B cell (primary cell): ENCODE measurements at regions not wholly inside any gene's neighbourhood (a gene's known extent, or its start where the extent isn't known, plus 50 kb on each side); places are given as distances from the start of the nearest gene placed in this dataset.
A peak's percentile ranks its signal among the peaks of the same experiment; 100 is the strongest.

Source experiments
- ATAC-seq: fragments of 200-7000 bp; cut with Tn5 transposase; one replicate; pipeline ENCODE4 v1.10.0; 2021; ENCODE audit warnings: low read depth, mild to moderate bottlenecking, moderate number of reproducible peaks, moderate library complexity
- CTCF ChIA-PET: fragments of 350-600 bp; sonication (Branson Sonifier 250); formaldehyde crosslinking; loops from one replicate; lab custom pipeline; 2021; ENCODE audit warnings: antibody characterized with exemption, inconsistent platforms; lab: Charles Lee
- POLR2A ChIA-PET: fragments of 350-600 bp; sonication (Branson Sonifier 250); formaldehyde crosslinking; loops from one replicate; lab custom pipeline; 2021; ENCODE audit warnings: antibody characterized with exemption; lab: Charles Lee
- DNase-seq: peaks from one replicate; pipeline ENCODE4 v3.0.0; 2013
- H2AFZ ChIP-seq: 2 replicates; pipeline ENCODE4 v1.6.1; 2012; ENCODE audit warnings: mild to moderate bottlenecking, low read depth, low read length; ENCODE audit not compliant: insufficient read depth, poor library complexity, severe bottlenecking
- H3K27ac ChIP-seq, 2 donors: 1 replicate in 1 of 2; 2 replicates in 1 of 2; pipeline ENCODE4 v1.5.1; 2012 to 2013; ENCODE audit warnings: low read length in 2 of 2, mild to moderate bottlenecking in 2 of 2, moderate library complexity in 1 of 2
- H3K27me3 ChIP-seq, 4 experiments: fragments of 200-600 bp in 1 of 4; sonication (generic) in 1 of 4; replicated peaks in 1 of 4; 1 replicate in 2 of 4; 2 replicates in 2 of 4; pipeline versions ENCODE4 v1.6.1 to v1.7.0; 2013 to 2016; ENCODE audit warnings: low read length in 3 of 4, mild to moderate bottlenecking in 2 of 4, mixed read lengths in 1 of 4, moderate library complexity in 1 of 4; ENCODE audit not compliant: insufficient read depth in 4 of 4, control insufficient read depth in 3 of 4; ENCODE audit errors: control extremely low read depth in 1 of 4
- H3K36me3 ChIP-seq, 2 experiments: replicated peaks in 1 of 2; 1 replicate in 1 of 2; 2 replicates in 1 of 2; pipeline versions ENCODE4 v1.6.1 to v1.7.1; 2013; ENCODE audit warnings: low read length in 1 of 2; ENCODE audit not compliant: insufficient read depth in 2 of 2, control insufficient read depth in 1 of 2; ENCODE audit errors: control extremely low read depth in 1 of 2, extremely low read depth in 1 of 2
- H3K4me1 ChIP-seq, 2 donors: fragments of 200-600 bp in 1 of 2; sonication (generic) in 1 of 2; 1 replicate in 1 of 2; 2 replicates in 1 of 2; pipeline versions ENCODE4 v1.5.1 to v1.6.1; 2013 to 2017; ENCODE audit warnings: low read length in 2 of 2; ENCODE audit not compliant: control insufficient read depth in 2 of 2, insufficient read depth in 2 of 2
- H3K4me2 ChIP-seq: replicated peaks from 2 replicates; pipeline ENCODE3; 2012; ENCODE audit warnings: mild to moderate bottlenecking, low read depth, low read length; ENCODE audit not compliant: poor library complexity, severe bottlenecking
- H3K4me3 ChIP-seq, 5 experiments: fragments of 200-600 bp in 1 of 5; sonication (generic) in 1 of 5; 1 replicate in 3 of 5; 2 replicates in 2 of 5; pipeline versions ENCODE4 v1.5.1 to v1.7.0; 2011 to 2016; ENCODE audit warnings: low read length in 4 of 5, mild to moderate bottlenecking in 4 of 5, low read depth in 2 of 5, control low read depth in 1 of 5, moderate library complexity in 1 of 5; ENCODE audit not compliant: insufficient read depth in 1 of 5; ENCODE audit errors: control extremely low read depth in 1 of 5, extremely low read depth in 1 of 5
- H3K79me2 ChIP-seq: fragments of 200-600 bp; sonication (generic); one replicate; pipeline ENCODE4 v1.6.0; 2016; ENCODE audit warnings: low read length; ENCODE audit not compliant: control insufficient read depth, insufficient read depth
- H3K9ac ChIP-seq: fragments of 200-600 bp; sonication (generic); 2 replicates; pipeline ENCODE4 v1.6.1; 2017; ENCODE audit warnings: mild to moderate bottlenecking, low read length, moderate library complexity
- H3K9me3 ChIP-seq, 3 donors: one replicate each; pipeline versions ENCODE4 v1.6.1 to v1.7.1; 2013; ENCODE audit warnings: low read length in 2 of 3; ENCODE audit not compliant: control insufficient read depth in 2 of 3, insufficient read depth in 1 of 3; ENCODE audit errors: control extremely low read depth in 1 of 3
- H4K20me1 ChIP-seq: 2 replicates; pipeline ENCODE4 v1.6.0; 2012; ENCODE audit warnings: mild to moderate bottlenecking, low read length; ENCODE audit not compliant: insufficient read depth, control insufficient read depth, poor library complexity, severe bottlenecking
- H3K27ac Mint-ChIP-seq: one replicate; pipeline ENCODE4 v1.8.0; 2021; ENCODE audit warnings: mixed read lengths
- H3K27me3 Mint-ChIP-seq: one replicate; pipeline ENCODE4 v1.8.0; 2021; ENCODE audit warnings: mixed read lengths
- H3K4me1 Mint-ChIP-seq: one replicate; pipeline ENCODE4 v1.8.0; 2021; ENCODE audit warnings: mixed read lengths
- H3K4me3 Mint-ChIP-seq: one replicate; pipeline ENCODE4 v1.8.0; 2021; ENCODE audit warnings: mixed read lengths
- H3K9me3 Mint-ChIP-seq: one replicate; pipeline ENCODE4 v1.8.0; 2022; ENCODE audit warnings: mixed read lengths; ENCODE audit not compliant: insufficient read depth
- CTCF ChIP-seq: fragments of 200-600 bp; IDR thresholded peaks from one replicate; pipeline ENCODE4 v1.8.0; 2022; ENCODE audit warnings: antibody characterized with exemption, mild to moderate bottlenecking
- EZH2 ChIP-seq: IDR thresholded peaks from 2 replicates; pipeline ENCODE4 v1.6.1; 2012; ENCODE audit warnings: borderline replicate concordance, low read depth, mild to moderate bottlenecking, moderate library complexity, low read length; ENCODE audit not compliant: insufficient read depth, poor library complexity, severe bottlenecking
- WGBS: methylation state at CpG from one replicate; pipeline ENCODE4 v1.1.5; 2013; ENCODE audit warnings: missing lambda C conversion rate; ENCODE audit not compliant: insufficient coverage; 5-methylcytosine and 5-hydroxymethylcytosine counted together
- intact Hi-C: fragments of 100-400 bp; cut with micrococcal nuclease; formaldehyde crosslinking; loops from one replicate; pipeline ENCODE4 v1.10.0; 2022

DNA sequence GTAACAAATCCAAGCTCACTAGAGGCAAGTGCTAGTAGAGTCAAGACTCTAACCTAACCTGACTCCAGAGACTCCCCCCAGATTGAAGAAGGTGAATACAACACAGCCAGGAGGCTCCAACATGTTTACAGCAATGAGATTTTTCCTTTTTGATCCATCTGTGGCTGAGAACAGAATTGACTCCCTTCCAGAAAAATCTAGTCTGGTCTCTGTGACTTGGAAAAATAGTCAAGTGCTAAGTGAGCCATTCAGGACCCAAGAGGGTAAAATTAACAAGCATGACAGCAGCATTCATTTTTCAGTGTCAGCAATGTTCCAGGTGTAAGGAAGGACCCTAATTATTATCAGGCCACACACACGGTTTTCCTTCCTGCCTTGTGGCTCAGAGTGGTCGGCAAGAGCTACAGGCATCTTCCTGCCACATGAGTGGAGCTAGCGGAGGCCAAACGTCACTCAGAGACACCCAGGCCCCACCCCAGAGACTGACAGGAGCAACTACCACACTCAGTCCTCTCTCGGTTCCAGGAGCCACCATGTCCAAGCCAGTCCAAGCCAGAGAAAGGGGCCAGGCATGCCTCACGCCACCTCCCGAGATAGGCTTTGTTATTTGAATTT is 395.1 kb downstream of the FOXO1 start:
- DNase-seq: peak; percentile 10
- whole genome bisulfite sequencing: 28% methylated on average over 7 of the region's 7 CpGs
- Mint-ChIP-seq H3K4me1 (peaks cover 49% of the 10 kb centered on the region), H3K9me3 (no peaks in the 10 kb centered on the region), H3K4me3 (no peak overlapping the region), H3K27me3 (no peaks in the 10 kb centered on the region), H3K27ac (no peak overlapping the region)
- CTCF ChIA-PET: no interaction called here
- Histone ChIP-seq H3K9me3 (no peaks in the 10 kb centered on the region), H2AFZ (peak overlapping the region; percentile 49), H3K4me1 (peaks cover 28 to 42% of the 10 kb centered on the region in 2 donors), H3K36me3 (no peaks in the 10 kb centered on the region), H3K9ac (no peak overlapping the region), H4K20me1 (no peaks in the 10 kb centered on the region), H3K27me3 (no peaks in the 10 kb centered on the region), H3K4me2 (peak overlapping the region; percentile 29), H3K4me3 (no peak overlapping the region), H3K27ac (no peak overlapping the region), H3K79me2 (no peaks in the 10 kb centered on the region)
- ATAC-seq: no peak
- TF ChIP-seq CTCF (no peak), EZH2 (no peak)
- POLR2A ChIA-PET: no interaction called here
- intact Hi-C loops: no loop called here

DNA sequence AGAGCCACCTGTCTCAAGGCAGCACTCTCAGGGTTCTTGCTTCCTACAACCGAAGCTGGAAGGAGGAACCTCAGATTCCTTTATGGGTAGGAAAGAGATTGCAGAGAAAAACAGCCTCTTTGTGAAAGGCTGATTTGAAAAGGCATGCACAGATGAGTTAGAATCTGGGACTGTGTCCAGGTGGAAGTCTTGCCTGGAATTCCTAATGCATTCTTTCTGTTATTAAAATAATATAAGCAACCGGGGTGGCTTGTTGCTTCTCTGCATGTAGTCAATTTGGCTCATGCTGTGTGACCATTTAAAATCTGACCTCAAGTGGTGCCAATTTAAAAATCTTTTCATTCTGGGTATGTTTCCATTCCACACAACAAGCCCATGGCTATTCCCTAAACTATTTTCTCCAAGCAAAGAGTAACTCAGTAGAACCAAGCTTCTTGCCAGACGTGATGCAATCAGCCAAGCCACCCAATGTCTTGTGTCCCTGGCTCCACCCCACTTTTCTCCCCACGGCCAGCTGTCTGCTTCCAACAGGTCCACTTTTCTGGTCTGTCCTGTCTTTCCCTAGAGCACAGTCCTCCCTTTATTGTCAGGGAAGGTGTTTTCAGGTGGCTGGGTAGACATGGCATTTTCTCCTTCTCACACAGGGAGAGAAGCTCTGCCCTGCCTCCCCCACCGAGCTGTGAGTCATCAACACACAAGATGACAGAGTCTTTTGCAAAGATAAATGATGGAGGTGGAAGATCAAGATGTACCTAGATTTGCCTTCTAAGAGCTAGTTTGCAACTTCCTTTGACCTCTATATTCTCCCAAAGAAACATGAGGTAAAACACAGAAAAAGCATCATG is 394.3 kb downstream of the FOXO1 start:
- Histone ChIP-seq H3K9me3 (no peaks in the 10 kb centered on the region), H2AFZ (peak overlapping the region; percentile 49), H3K4me1 (peaks cover 28 to 42% of the 10 kb centered on the region in 2 donors), H3K79me2 (no peaks in the 10 kb centered on the region), H3K4me2 (peak overlapping the region; percentile 29), H3K9ac (no peak overlapping the region), H3K4me3 (no peak overlapping the region), H4K20me1 (no peaks in the 10 kb centered on the region), H3K27me3 (no peaks in the 10 kb centered on the region), H3K27ac (no peak overlapping the region), H3K36me3 (no peaks in the 10 kb centered on the region)
- POLR2A ChIA-PET: no interaction called here
- intact Hi-C loops: no loop called here
- Mint-ChIP-seq H3K4me3 (no peak overlapping the region), H3K27ac (peak overlapping the region; percentile 41), H3K4me1 (peaks cover 49% of the 10 kb centered on the region), H3K9me3 (no peaks in the 10 kb centered on the region), H3K27me3 (no peaks in the 10 kb centered on the region)
- WGBS: 71% methylated on average over 3 of the region's 5 CpGs
- CTCF ChIA-PET: interaction anchor here (0.8 to 1.0 kb wide), 2 partner anchors 14 to 203 kb away, joined by 3 read pairs; no protein-coding TSS in a partner anchor
- ATAC-seq: no peak
- TF ChIP-seq CTCF (no peak), EZH2 (no peak)
- no peak for DNase-seq
